Thoracic aorta (tissue), 2 donors: ENCODE measurements at regions not wholly inside any gene's neighbourhood (a gene's known extent, or its start where the extent isn't known, plus 50 kb on each side); places are given as distances from the start of the nearest gene placed in this dataset.

ENCODE experiments used
- ATAC-seq: fragments of 150-250 bp; one replicate; pipeline ENCODE4 v1.8.0; 2017; ENCODE audit warnings: low read depth; ENCODE audit not compliant: insufficient number of reproducible peaks, low FRiP score
- DNase-seq: peaks from one replicate; pipeline ENCODE4 v3.0.0-alpha.2; 2020; ENCODE audit warnings: low spot score
- H3K27ac ChIP-seq, 2 donors: fragments of 200-600 bp; sonication (generic); 1 replicate in 1 of 2; 2 replicates in 1 of 2; pipeline ENCODE4 v1.5.1; 2016; ENCODE audit warnings: mild to moderate bottlenecking in 2 of 2, moderate library complexity in 2 of 2
- H3K27me3 ChIP-seq: fragments of 200-600 bp; sonication (generic); replicated peaks from 2 replicates; pipeline ENCODE4 v1.6.0; 2016; ENCODE audit warnings: mild to moderate bottlenecking; ENCODE audit not compliant: insufficient read depth
- H3K36me3 ChIP-seq: fragments of 200-600 bp; sonication (generic); one replicate; pipeline ENCODE4 v1.5.1; 2016
- H3K4me1 ChIP-seq, 2 donors: fragments of 200-600 bp; sonication (generic); 1 replicate in 1 of 2; 2 replicates in 1 of 2; pipeline versions ENCODE4 v1.5.1 to v1.6.0; 2016; ENCODE audit warnings: low read depth in 2 of 2, mild to moderate bottlenecking in 1 of 2; ENCODE audit not compliant: control insufficient read depth in 1 of 2
- H3K4me3 ChIP-seq: fragments of 200-600 bp; sonication (generic); 2 replicates; pipeline ENCODE4 v1.5.1; 2016; ENCODE audit warnings: mild to moderate bottlenecking
- H3K9me3 ChIP-seq: fragments of 200-600 bp; sonication (generic); 2 replicates; pipeline ENCODE4 v1.5.1; 2016
- CTCF ChIP-seq: fragments of 200-600 bp; sonication (generic); IDR thresholded peaks from one replicate; pipeline ENCODE4 v1.5.1; 2019; ENCODE audit warnings: antibody characterized with exemption

- H3K36me3 ChIP-seq: no peaks in the 10 kb centered on the region
- ATAC-seq (no peak), DNase-seq (no peak)
- no peaks in the 10 kb centered on the region for H3K9me3 ChIP-seq
- no peak overlapping the region for H3K4me3 ChIP-seq
- no peaks in the 10 kb centered on the region for H3K27me3 ChIP-seq
- H3K27ac ChIP-seq: no peak overlapping the region
- no peaks in the 10 kb centered on the region for H3K4me1 ChIP-seq
- no peak for TF ChIP-seq CTCF
Observed at GRCh38 chr6:113182370-113183141, 674.6 kb upstream of the MARCKS start.

- no peak for ATAC-seq
- TF ChIP-seq CTCF: no peak
- Histone ChIP-seq H3K27me3 (no peaks in the 10 kb centered on the region), H3K4me1 (no peaks in the 10 kb centered on the region), H3K4me3 (no peak overlapping the region), H3K36me3 (no peaks in the 10 kb centered on the region), H3K27ac (no peak overlapping the region), H3K9me3 (no peaks in the 10 kb centered on the region)
- no peak for DNase-seq
Observed at GRCh38 chr6:113184291-113184690, 672.9 kb upstream of the MARCKS start.

GRCh38 chr6:113184736-113185135 lies 672.4 kb upstream of the MARCKS start:
- Histone ChIP-seq H3K4me1 (no peaks in the 10 kb centered on the region), H3K36me3 (no peaks in the 10 kb centered on the region), H3K27ac (no peak overlapping the region), H3K9me3 (no peaks in the 10 kb centered on the region), H3K27me3 (no peaks in the 10 kb centered on the region), H3K4me3 (no peak overlapping the region)
- ATAC-seq: no peak
- no peak for TF ChIP-seq CTCF
- no peak for DNase-seq

GRCh38 chr6:113185299-113185698 lies 671.8 kb upstream of the MARCKS start:
- TF ChIP-seq CTCF: no peak
- no peak for DNase-seq
- no peaks in the 10 kb centered on the region for H3K27me3 ChIP-seq
- no peaks in the 10 kb centered on the region for H3K36me3 ChIP-seq
- ATAC-seq: no peak
- no peaks in the 10 kb centered on the region for H3K4me1 ChIP-seq
- H3K27ac ChIP-seq: no peak overlapping the region
- H3K4me3 ChIP-seq: no peak overlapping the region
- H3K9me3 ChIP-seq: no peaks in the 10 kb centered on the region

- ATAC-seq (no peak), DNase-seq (no peak)
- H3K36me3 ChIP-seq: no peaks in the 10 kb centered on the region
- H3K27ac ChIP-seq: no peak overlapping the region
- H3K9me3 ChIP-seq: no peaks in the 10 kb centered on the region
- no peak for TF ChIP-seq CTCF
- no peaks in the 10 kb centered on the region for H3K4me1 ChIP-seq
- H3K27me3 ChIP-seq: no peaks in the 10 kb centered on the region
- H3K4me3 ChIP-seq: no peak overlapping the region
Observed at GRCh38 chr6:113187661-113188060, 669.5 kb upstream of the MARCKS start.
